ENCODE measurements at regions not wholly inside any gene's neighbourhood (a gene's known extent, or its start where the extent isn't known, plus 50 kb on each side); places are given as distances from the start of the nearest gene placed in this dataset.
A peak's percentile ranks its signal among the peaks of the same experiment; 100 is the strongest.

DNA sequence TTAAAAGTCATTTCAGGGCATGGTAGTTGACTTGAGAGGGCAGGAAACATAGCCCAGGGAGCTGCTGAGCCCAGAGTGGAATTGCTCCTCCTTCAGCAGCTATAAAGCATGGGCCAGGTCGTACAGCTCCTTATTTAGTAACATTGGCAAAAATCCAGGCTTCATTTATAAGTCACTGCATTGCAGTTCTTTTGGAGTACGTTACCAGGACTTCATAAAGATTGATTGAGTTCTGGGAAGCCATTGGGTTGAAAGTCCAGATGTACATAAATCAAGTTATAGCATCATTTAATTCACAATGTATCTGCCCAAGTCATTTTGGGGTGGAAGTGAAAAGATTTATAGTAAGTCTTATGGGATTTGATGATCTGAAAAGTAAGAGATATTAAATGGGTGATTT is 53.0 kb upstream of the ANKEF1 start:
- peak; percentile 35 to 36 for DNase-seq

DNA sequence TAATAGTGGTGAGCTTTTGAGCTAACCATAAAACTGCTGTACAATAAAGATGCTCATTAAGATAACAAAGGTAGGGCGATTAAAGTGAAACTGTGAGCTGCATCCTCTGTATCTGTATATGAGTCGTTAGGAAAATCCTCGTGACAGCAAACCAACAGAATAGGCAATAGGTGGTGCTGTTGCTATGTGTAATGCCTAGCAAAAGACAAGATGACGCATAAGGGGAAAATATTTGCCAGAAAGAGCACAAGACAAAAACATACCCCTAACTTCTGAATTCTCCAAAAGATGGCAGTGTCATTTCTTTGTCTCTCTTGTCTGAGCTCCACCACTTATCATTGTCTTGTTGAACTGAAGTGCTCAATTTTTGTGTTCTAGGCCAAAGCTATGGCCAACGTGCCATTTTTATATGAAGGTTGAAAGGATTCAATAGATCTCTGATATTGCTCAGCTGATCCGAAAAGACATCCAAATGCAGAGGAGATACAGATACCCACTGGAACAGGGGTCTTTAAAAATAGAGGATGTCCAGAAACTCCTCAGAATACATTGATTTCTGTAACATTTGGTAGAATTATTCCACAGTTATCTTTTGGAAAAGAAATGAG is 56.3 kb upstream of the ANKEF1 start:
- DNase-seq, result peak; percentile 59 to 68

- DNase-seq, result no peak
Observed at GRCh38 chr20:9977629-9978028, 57.2 kb upstream of the ANKEF1 start.

DNA sequence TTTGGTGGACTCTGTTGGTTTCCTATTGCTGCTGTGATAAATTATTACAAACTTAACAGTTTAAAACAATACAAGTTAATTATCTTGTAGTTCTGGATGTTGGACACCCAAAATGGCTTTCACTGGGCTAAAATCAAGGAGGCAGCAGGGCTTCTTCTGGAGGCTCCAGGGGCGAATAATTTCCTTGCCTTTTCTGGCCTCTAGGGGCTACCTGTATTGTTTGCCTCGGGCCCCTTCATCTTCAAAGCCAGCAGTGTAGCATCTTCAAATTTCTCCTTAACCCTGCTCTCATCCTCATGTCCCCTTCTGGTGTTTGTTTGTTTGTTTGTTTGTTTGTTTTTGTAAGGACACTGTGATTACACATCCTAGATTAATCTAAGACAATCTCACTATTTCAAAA is 60.5 kb upstream of the ANKEF1 start:
- DNase-seq, result no peak

GRCh38 chr20:9971746-9972145 is 63.0 kb upstream of the ANKEF1 start:
- no peak for DNase-seq

- DNase-seq, result no peak
Observed at GRCh38 chr20:9969626-9970025, 65.2 kb upstream of the ANKEF1 start.

GRCh38 chr20:9968015-9968414 is 66.8 kb upstream of the ANKEF1 start:
- no peak for DNase-seq

- no peak for DNase-seq
Observed at GRCh38 chr20:9966966-9967365, 67.8 kb upstream of the ANKEF1 start.

GRCh38 chr20:9963029-9963428 is 71.8 kb upstream of the ANKEF1 start:
- DNase-seq, result no peak

DNA sequence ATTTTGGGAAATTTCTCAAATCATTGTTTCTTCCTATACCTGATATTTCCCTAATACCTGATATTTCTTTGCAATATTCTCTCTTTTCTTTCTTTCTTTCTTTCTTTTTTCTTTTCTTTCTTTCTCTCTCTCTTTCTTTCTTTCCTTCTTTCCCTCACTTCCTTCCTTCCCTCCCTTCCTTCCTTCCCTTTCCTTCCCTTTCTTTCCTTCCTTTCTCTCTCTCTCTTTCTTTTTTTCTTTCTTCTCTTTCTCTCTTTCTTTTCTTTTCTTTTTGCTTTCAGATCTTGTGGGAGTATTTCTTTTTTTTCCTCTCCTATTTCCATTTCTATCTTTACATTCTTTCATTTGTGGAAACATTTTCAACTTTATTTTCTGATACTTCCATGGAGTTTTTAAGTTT is 76.1 kb upstream of the ANKEF1 start:
- no peak for DNase-seq

DNA sequence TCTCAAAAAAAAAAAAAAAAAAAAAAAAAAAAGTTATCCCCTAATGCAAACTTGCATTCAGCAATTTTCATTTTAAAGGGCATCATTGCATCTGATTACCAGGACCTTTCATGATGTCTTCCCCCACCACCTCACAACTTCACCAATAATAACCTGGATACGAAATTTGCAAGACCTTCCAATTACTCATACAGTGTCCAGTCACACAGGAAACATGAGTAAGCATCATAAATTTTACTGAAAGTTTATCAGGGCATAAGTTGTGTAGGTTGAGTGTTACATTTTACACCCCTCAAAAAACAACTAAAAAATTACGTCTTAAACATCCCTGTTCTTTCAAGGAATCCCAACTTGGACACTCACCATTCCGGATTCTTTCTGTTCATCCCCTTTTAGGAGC is 79.1 kb upstream of the ANKEF1 start:
- DNase-seq, result no peak

DNA sequence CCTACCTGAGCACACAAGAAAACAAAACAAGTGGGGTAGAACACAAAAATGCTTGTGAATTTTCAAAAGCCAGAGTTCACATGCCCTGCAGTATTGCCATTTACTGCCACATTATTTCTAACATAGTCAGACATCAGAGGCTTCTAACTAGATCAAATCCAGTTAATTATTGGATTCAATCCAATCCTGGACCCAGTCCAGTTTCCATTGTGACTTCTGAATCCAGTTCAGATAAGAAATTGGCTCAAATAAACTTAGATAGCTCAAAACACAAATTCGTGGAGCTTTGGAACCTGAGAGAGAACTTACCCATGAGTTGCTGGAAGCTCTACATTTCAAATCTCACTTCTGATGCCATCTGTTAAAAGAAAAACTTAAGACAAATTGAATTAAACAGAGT is 85.2 kb upstream of the ANKEF1 start:
- no peak for DNase-seq

DNA sequence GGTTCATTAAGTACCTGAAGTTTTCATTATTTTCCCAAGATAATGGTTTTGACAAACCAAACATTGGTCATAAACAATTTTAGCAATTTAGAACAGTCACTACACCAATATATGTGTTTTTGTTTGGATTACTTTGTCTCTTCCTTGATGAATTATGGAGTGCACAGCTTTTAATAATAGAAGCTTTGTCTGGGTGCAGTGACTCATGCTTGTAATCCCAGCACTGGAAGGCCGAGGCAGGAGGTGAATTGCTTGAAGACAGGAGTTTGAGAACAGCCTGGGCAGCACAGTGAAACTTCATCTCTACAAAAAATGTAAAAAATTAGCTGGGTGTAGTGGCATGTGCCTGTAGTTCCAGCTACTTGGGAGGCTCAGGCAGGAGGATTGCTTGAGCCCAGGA is 89.4 kb upstream of the ANKEF1 start:
- no peak for DNase-seq

- no peak for DNase-seq
Observed at GRCh38 chr20:9942736-9943135, 92.1 kb upstream of the ANKEF1 start.

- no peak for DNase-seq
Observed at GRCh38 chr20:9940329-9940728, 94.5 kb upstream of the ANKEF1 start.

- no peak for DNase-seq
Observed at GRCh38 chr20:9939231-9939630, 95.6 kb upstream of the ANKEF1 start.

GRCh38 chr20:9935285-9935684 is 96.4 kb upstream of the PAK5 start:
- no peak for DNase-seq

DNA sequence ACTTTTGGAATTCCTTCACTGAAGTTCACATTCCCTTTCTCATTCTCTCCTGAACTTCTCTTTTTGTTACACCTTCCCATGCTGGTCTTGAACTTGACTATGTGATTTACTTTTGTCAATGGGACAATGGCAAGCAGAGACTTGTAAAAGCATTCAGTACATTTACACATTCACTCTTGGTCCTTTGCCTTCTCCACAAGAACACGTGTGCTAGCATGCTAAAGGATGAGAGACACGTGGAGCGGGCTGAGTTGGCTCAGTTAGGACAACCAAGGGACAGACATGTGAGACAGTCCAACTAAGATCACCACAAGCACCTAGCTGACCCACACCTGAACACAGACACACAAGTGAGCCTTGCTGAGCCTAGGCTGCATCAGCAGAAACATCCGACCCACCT is 91.3 kb upstream of the PAK5 start:
- DNase-seq, result no peak

GRCh38 chr20:9928955-9929354 is 90.1 kb upstream of the PAK5 start:
- no peak for DNase-seq

DNA sequence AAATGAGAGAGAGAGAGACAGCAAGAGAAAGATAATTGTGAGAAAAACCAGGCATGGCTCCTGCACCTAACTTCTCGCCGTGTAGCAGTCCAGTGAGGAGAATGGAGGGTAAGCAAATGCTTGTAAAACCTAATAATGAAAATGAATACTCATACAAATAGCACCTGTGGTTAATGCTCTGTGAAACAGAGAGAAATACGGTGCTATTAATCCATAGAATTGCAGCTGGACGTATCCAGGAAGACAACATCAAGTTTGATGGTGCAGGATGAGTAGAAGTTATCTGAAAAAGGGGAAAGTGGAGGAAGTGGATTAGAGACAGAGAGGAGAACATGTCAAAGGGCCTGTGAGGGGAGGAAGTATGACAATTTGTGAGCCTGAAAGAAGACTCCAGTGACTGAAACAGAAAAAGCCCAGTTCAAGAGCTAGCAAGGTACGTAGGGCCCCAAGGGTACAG is 89.4 kb upstream of the PAK5 start:
- no peak for DNase-seq

- no peak for DNase-seq
Observed at GRCh38 chr20:9927224-9927623, 88.3 kb upstream of the PAK5 start.

DNA sequence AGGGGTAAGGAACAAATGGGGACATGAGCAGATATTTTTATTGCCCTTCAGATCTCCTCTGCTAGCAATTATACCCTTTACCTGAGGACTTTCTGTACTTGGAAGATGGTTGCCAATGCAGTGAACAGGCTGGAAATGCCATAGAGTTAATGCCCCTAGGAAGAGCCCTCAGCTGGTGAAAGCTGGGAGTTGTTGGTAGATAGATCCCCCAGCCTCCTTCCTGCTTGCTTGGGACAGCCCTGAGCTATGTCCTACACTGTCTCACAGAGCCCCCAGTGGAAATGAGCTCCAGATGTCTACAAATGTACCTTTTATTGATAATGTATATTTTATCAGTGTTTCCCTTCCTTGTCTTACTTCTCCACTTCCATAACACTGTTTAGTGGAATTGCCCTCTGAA is 87.6 kb upstream of the PAK5 start:
- no peak for DNase-seq

DNA sequence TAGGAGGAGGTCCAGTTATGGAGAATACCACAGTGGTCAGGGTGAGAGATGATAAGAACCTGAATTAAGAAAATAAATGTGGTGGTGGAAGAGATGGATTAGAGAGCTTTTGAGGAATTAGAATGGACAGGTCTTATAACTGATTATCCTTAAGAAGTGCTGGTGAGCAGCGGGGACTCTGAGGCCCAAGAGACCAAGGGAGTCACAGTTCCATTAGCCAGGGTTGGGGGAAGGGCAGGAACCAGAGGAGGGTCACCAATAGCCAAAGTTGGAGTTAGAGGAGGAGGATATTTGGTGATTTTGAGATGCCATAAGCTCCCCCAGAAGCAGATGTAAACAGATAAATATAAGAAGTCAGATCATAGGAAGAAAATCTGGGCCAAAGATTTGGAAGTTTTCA is 87.1 kb upstream of the PAK5 start:
- no peak for DNase-seq

GRCh38 chr20:9923648-9924047 is 84.8 kb upstream of the PAK5 start:
- no peak for DNase-seq

GRCh38 chr20:9920866-9921265 is 82.0 kb upstream of the PAK5 start:
- DNase-seq, result no peak
